Left ventricle myocardium inferior (tissue), 1 donor: ENCODE measurements at regions not wholly inside any gene's neighbourhood (a gene's known extent, or its start where the extent isn't known, plus 50 kb on each side); places are given as distances from the start of the nearest gene placed in this dataset.

Source experiments
- DNase-seq: peaks from one replicate; pipeline ENCODE4 v3.0.0-alpha.2; 2020
- H3K27ac ChIP-seq: fragments of 200-600 bp; replicated peaks from 2 replicates; pipeline ENCODE4 v1.8.0; 2021
- H3K27me3 ChIP-seq: fragments of 200-600 bp; 2 replicates; pipeline ENCODE4 v1.8.0; 2021; ENCODE audit warnings: low read depth
- H3K36me3 ChIP-seq: fragments of 200-600 bp; 2 replicates; pipeline ENCODE4 v1.8.0; 2021
- H3K4me1 ChIP-seq: fragments of 200-600 bp; 2 replicates; pipeline ENCODE4 v1.8.0; 2021
- H3K4me3 ChIP-seq: fragments of 200-600 bp; 2 replicates; pipeline ENCODE4 v1.8.0; 2021; ENCODE audit warnings: mild to moderate bottlenecking, moderate library complexity
- H3K9me3 ChIP-seq: fragments of 200-600 bp; replicated peaks from 2 replicates; pipeline ENCODE4 v1.8.0; 2021
- intact Hi-C: fragments of 100-400 bp; cut with micrococcal nuclease; formaldehyde crosslinking; loops from one replicate; pipeline ENCODE4 v1.11.0; 2022
- TF ChIP-seq, protein P1 (sequence below): fragments of 200-600 bp; IDR thresholded peaks from 2 replicates; pipeline ENCODE4 v1.8.0; 2021; ENCODE audit warnings: antibody characterized with exemption, mild to moderate bottlenecking, borderline replicate concordance
- donor health status: DM: no; HTN: yes; CAD: no; lungs with severe emphysema.

- H3K27ac ChIP-seq: no peak overlapping the region
- no peak for DNase-seq
- no peaks in the 10 kb centered on the region for H3K9me3 ChIP-seq
- intact Hi-C loops: no loop called here
- peaks cover 5% of the 10 kb centered on the region for H3K4me1 ChIP-seq
- TF ChIP-seq, protein P1, sequence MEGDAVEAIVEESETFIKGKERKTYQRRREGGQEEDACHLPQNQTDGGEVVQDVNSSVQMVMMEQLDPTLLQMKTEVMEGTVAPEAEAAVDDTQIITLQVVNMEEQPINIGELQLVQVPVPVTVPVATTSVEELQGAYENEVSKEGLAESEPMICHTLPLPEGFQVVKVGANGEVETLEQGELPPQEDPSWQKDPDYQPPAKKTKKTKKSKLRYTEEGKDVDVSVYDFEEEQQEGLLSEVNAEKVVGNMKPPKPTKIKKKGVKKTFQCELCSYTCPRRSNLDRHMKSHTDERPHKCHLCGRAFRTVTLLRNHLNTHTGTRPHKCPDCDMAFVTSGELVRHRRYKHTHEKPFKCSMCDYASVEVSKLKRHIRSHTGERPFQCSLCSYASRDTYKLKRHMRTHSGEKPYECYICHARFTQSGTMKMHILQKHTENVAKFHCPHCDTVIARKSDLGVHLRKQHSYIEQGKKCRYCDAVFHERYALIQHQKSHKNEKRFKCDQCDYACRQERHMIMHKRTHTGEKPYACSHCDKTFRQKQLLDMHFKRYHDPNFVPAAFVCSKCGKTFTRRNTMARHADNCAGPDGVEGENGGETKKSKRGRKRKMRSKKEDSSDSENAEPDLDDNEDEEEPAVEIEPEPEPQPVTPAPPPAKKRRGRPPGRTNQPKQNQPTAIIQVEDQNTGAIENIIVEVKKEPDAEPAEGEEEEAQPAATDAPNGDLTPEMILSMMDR: no peak
- H3K36me3 ChIP-seq: no peaks in the 10 kb centered on the region
- no peak overlapping the region for H3K4me3 ChIP-seq
- no peaks in the 10 kb centered on the region for H3K27me3 ChIP-seq
Observed at GRCh38 chr2:16742026-16742425, 76.4 kb upstream of the CYRIA start.

DNA sequence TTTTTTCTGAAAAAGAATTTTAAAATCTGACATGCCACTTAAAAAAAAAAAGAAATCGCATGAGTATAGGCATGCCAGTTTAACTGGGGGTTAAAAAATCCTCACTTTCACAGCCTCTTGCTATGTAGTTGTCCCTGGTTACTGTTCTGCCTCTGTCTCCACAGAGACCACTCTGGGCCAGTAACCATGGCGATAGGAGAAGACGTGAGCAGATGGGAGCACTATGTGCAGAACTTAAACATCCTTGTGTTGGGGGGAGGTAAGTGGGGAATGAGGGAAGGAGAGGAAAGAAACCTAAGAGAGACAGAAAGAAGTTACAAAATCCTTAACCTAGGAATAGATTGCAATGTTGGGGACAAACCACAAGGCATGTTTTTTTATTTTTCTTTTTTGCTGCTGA is 75.9 kb upstream of the CYRIA start:
- Histone ChIP-seq H3K36me3 (no peaks in the 10 kb centered on the region), H3K9me3 (no peaks in the 10 kb centered on the region), H3K4me1 (peaks cover 5% of the 10 kb centered on the region), H3K4me3 (no peak overlapping the region), H3K27ac (no peak overlapping the region), H3K27me3 (no peaks in the 10 kb centered on the region)
- DNase-seq: no peak
- intact Hi-C loops: no loop called here
- TF ChIP-seq, protein P1: no peak

DNA sequence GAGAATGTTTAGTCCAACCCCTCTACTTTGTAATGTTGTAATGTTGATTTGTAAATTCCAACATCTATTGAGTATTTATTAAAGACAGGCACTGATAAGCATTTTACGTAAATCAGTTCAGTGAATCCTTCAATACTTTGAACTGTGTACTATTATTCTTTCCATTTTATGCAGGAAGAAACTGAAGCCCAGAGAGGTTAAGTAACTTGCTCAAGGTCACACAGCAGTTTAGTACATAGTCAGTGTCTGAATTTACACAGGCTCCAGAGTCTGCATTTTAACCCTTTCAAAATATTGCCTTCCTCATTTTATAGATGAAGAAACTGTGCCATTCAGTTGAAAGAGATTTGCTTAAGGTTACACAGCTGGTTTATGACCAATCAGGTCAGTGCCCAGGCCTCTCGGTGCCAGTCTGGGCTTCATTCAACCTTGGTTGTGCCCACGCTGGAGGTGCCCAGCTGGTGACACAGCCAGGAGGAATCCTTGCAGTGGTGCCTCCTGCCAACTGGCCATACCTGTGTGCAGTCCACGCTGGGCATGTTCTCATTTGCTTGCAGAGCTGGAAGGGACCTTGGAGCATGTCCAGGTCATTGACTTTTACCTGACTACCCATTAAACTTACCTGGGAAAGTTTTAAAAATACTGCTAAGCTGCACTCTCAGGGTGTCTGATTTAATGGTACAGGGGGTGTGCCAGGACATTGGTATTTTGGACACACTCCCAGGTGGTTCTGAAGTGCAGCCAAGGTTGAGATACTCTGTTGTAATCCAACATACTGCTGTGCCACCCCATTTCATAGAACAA is 74.3 kb upstream of the CYRIA start:
- TF ChIP-seq, protein P1: no peak
- Histone ChIP-seq H3K4me3 (no peak overlapping the region), H3K4me1 (peaks cover 5% of the 10 kb centered on the region), H3K27ac (no peak overlapping the region), H3K27me3 (no peaks in the 10 kb centered on the region), H3K36me3 (no peaks in the 10 kb centered on the region), H3K9me3 (no peaks in the 10 kb centered on the region)
- intact Hi-C loops: no loop called here
- DNase-seq: no peak

DNA sequence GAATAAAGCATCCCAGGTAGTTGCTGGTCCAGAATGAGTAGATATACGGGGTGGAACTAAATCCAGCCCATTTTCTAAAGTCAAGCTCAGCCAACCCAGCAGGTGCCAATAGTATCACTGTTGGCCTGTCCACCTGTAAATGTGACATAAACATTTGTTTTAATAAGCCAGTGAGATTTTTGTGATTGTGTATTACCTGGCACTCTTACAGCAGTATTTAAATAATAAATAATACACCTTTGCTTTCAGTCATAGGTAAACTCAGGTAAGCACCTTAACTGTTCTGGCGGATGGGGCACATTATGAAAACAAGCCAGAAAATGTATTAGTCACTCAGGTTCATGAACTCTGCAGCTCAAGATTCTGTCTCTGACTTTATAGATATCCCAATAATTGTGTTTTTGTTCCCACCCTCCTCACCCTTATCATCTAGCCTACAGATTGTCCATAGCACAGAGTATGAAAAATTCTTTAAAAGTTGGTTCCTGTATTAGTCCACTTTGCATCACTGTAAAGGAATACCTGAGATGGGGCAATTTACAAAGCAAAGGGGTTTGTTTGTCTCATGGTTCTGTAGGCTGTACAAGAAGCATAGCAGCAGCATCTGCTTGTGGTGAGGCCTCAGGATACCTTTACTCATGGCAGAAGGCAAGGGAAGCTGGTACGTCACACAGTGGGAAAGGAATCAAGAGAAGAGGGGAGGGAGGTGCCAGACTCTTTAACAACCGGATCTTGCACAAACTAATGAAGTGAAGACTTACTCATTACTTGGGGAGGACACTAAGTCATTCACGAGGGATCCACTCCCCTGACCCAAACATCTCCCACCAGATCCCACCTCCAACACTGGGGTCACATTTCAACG is 73.0 kb upstream of the CYRIA start:
- Histone ChIP-seq H3K27me3 (no peaks in the 10 kb centered on the region), H3K4me3 (no peak overlapping the region), H3K9me3 (no peaks in the 10 kb centered on the region), H3K36me3 (no peaks in the 10 kb centered on the region), H3K4me1 (peaks cover 5% of the 10 kb centered on the region), H3K27ac (no peak overlapping the region)
- intact Hi-C loops: no loop called here
- no peak for DNase-seq
- TF ChIP-seq, protein P1: no peak

DNA sequence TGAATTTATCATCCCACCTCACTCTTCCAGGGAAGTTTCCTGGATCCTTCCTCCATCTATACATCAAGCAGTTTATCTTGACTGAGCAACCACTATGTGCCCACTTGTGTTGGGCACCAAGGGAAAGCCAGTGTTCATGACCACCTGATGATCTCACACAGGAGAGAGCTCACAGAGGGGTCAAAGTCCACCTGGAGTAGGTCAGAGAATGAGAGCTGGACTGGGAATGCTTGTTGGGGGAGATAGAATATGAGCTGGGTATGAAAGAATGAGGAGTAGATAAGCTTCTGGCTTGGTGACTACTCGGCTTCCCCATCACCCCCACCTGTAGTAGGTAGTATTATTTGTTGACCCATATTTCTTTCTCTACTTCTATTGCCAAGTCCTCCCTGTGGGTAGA is 72.2 kb upstream of the CYRIA start:
- TF ChIP-seq, protein P1: no peak
- no peaks in the 10 kb centered on the region for H3K27me3 ChIP-seq
- no peaks in the 10 kb centered on the region for H3K36me3 ChIP-seq
- no peak overlapping the region for H3K27ac ChIP-seq
- no peak overlapping the region for H3K4me3 ChIP-seq
- intact Hi-C loops: no loop called here
- H3K4me1 ChIP-seq: peaks cover 5% of the 10 kb centered on the region
- H3K9me3 ChIP-seq: no peaks in the 10 kb centered on the region
- DNase-seq: no peak
